Stimulated activated naive CD4-positive, alpha-beta T cell (primary cell): ENCODE measurements at regions not wholly inside any gene's neighbourhood (a gene's known extent, or its start where the extent isn't known, plus 50 kb on each side); places are given as distances from the start of the nearest gene placed in this dataset.
"Not testable (repeated sequence)": the region's sequence is repeated elsewhere in the genome, so short reads cannot be mapped to it uniquely, and the experiment has no call there.

Source experiments
- DNase-seq, 6 experiments: peaks; one replicate each; lab custom pipeline; 2025; lab: John Stamatoyannopoulos, UW

DNA sequence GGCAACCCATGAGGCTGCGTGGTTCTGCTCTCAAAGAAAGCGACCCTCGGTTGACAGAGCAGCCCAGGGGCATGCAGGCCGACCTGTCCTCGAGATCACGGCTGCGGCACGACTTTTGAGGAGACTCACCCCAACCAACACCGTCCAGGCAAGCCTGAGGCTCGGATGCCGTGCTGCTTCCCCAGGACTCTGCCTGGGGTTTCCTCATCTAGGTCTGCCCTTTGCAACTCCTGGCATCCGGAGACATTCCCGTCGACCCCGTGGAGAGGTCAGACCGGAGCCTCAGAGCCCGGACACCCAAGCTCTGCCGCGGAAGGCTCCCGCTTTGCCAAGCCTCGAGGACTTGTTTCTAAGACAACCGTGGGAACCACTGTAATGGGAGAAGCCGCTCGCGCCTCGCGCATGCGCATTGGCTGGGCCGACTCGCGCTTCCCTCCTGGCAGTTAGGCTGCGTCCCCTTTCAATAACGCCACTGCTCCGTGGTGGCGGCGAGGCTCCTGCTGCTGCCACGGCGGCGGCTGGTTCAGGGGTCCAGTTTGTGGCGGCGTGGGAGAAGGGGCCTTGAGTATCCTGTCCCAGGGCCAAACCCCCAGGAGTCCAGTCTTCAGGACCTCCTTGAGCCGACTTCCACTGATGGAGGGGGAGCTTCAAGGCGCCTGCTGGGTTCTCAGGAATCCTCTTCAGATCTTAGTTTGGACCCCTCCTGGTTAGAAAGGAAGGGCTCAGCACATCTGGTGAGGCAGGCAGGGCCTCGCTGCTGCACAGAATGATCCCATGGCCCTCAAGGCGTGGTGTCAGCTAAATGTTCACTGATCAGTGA lies 101.7 kb upstream of the ZNF337 start:
- not testable (repeated sequence) for DNase-seq

DNA sequence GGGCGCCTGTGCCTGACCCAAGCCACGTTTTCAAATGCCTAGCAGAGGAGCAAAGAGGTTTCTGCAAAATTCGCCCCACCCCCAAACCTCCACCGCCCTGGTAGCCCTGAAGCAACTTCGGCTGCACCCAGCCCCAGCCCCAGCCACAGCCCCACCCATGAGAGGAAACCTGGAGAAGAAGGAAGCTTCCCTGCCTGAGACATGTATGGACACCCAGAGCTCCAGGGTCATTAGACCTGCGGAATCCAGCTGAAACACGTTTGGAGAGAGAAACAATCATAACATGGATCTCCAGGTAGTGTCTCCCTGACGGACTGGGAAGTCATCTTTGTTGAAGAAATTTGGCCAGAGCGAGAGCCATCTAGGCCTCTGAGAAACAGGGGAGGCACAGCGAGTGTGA lies 100.4 kb upstream of the ZNF337 start:
- not testable (repeated sequence) for DNase-seq

DNA sequence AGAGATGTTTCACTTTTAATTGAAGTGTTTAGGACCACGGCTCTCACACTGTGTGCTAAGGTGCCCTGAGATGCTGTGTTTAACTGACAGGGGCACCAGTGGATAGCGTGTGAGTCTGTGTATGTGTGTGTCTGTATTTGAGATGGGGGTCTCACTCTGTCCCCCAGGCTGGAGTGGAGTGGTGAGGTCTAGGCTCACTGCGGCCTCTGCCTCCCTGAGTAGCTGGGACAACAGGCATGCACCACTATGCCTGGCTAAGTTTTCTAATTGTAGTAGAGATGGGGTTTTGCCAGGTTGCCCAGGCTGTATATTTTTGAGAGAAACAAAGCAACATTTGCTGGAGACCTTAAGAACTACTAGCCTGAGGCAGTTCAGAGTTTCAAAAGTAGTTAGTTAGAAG lies 80.6 kb upstream of the ZNF337 start:
- DNase-seq: not testable (repeated sequence)

DNA sequence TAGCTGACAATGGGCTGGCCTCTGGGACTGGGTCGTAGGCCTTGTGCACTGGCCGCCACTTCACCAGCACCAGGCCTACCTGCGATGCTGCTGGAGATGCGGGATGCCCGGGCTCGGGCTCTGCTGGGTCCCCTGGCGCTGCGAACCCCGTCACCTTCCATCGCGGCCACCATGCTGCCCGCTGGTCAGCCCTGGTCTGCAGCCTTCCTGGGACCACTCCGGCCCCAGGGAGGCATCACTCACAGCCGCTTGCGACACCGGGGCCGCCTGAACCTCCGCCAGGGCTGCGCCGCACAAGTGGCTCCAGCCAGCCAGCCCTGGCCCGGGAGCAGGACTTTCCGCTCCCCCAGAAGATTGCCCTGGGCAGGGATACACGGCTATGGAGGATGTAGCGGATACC lies 78.1 kb upstream of the ZNF337 start:
- not testable (repeated sequence) for DNase-seq

DNA sequence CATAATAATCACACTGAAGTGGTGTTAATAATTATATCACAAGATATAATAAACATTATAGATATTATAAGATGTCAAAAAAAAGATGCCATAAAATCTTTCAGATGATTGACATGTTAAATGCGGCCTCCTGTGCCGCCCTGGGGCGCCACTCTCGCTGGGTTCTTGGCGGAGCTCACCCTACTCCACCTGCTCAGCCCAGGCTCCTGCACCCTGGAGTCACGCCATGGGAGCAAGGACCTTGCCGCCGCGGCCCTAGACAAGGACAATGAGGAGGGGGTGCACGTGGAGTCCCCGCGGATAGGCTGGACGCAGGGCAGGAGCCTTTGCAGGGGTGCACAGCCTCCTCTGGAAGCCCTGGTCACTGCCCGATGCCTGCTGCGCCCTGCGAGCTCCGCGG lies 77.5 kb upstream of the ZNF337 start:
- DNase-seq: not testable (repeated sequence)

DNA sequence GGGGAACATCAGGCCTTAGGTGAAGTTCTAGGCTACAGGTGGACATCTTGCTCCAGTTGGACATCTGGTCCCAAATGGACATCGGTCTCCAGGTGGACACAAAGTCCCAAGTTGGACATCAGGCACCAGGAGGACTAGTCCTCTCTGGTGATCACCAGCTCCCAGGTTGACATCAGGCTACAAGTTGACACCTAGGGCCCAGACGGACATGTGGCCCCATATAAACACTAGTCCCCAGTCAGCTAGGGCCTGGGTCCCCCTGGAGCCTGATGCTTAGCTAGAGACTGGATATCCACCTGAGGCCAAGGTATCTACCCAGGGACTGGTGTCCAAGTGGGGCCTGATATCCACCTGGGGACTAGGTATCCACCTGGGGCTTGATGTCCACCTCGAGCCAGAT lies 75.8 kb upstream of the ZNF337 start:
- not testable (repeated sequence) for DNase-seq

DNA sequence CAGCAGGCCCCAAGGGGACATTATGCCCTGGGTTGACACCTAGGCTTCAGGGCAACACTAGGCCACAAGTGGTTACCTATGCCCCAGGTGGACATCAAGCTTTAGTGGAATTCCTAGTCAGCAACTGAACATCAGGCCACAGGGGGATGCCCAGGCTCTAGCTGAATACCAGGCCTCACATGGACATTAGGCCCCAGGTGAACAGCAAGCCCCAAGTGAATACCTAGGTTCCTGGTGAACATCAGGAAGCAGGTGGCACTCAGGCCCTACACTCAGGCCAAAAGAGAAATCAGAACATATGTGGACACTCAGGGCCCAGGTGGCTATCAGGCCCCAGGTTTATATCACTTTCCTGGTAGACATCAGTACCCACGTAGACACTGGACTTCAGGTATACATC lies 75.2 kb upstream of the ZNF337 start:
- DNase-seq: not testable (repeated sequence)

DNA sequence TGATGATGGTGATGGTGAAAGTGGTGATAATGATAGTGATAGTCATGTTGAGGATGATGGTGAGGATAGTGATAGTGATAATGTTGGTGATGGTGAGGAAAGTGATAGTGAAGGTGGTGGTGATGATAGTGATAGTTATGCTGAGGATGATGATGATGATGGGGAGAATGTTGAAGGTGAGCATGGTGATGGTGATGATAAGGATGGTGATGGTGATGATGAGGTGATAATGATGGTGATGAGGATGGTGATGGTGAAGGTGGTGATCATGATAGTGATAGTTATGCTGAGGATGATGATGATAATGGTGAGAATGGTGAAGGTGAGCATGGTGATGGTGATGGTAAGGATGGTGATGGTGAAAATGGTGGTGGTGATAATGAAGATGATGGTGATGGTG lies 64.9 kb upstream of the ZNF337 start:
- DNase-seq: no peak

DNA sequence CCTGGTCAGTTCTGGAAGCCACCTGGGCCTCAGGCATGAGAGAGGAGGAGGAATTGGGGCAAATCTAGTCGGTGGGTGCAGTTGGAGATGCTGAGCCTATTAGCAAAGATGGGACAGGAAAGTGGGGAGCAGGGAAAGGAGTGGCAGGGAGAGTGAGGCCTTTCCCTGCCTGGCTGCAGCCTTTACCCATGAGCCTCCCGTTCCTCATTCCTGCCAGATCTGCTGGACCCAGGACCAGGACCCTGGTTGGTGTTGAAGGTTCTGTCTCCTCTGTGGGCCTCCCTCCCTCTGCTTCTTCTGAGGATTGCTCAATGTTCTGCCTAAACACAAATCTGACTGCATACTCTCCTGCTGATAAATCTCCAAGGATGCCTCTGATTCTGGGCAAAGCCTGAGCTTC lies 64.4 kb upstream of the ZNF337 start:
- not testable (repeated sequence) for DNase-seq

DNA sequence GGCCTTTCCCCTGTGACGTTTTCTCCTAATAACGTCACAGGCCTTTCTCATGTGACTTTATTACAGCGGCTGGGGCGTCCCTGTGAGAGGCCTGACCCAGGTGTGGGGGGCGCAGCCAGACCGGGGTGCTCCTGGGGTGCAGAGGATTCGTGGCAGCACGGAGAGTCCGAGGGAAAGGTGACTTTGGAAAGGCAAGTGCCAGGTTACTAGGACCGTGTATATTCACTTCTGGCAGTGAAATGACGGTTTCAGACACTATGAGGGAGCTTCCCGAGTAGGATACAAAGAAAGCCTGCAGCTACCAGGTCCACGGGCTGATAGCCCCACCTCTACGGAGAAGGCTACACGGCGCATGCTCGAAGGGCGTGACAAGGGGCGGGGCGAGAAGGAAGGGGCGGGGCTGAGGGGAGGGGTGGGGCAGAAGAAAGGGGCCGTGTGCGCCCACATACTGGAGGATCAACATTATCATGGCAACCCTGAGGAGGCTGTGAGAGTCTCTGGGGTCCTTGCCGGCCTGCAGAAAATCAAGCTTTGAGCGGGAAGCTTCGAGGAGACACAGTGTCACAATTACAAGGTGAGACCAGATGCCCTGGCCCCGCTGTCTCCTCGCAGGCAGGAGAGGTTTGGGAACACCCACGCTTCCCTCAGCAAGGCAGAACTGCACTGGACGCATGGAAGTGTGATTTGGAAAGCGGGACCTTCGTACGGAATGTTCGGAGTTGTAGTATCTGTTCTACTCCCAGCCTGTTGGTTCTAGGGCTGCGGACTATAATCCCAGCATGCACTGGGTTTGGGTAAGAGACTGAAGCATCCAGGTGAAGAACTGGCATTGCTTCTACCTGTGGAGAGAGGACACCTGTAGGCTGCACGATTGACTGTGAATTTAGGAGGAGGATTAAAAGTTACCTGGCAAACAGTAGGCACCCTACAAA lies 54.4 kb upstream of the ZNF337 start:
- peak; percentile 28 to 75 (median 65) for DNase-seq

DNA sequence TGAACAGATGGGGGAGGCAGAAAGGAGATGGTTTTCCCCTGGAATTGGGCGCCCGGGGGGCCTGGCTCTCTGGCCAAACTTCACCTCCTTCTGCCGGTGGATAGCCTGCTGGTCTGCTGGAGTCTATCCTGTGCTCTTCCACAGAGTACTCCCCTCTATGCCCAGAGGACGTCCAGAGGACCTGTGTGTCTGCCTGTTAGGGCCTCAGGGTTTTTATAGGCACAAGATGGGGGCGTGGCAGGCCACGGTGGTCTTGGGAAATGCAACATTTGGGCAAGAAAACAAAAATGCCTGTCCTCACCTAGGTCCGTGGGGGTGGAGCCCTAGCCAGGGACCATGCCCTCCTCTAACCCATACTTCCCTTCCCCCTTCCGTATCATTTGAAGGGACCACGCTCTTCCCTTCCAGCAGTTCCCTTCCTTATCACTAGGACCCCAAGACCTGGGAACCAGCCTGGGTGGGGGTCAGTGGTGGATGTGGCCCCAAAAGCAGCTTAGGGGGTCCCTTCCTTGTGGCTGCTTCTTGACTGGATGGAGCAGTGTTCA lies 53.6 kb upstream of the ZNF337 start:
- no peak for DNase-seq

DNA sequence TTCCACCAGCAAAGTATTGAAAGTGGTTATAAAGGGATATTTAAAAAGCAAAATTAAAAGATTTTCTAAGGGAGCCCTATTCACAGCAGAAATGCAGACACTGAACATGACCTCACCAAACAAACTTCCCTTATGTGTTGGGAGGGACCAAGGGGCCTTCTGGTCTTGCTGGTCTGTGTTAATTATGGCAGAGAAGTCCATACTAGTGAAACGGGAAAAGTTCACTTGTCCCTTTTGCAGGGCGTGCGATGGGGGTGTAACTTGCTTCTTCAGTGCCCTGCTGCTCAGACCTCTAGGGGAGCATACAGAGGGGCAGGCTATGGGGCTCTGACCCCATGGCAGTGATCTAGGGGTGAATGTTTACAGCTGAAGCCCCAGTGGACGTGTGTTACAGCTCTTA lies 53.0 kb upstream of the ZNF337 start:
- DNase-seq: no peak
